Activated CD8-positive, alpha-beta memory T cell treated with anti-CD3 and anti-CD28 coated beads for 36 hours (primary cell): ENCODE measurements at regions not wholly inside any gene's neighbourhood (a gene's known extent, or its start where the extent isn't known, plus 50 kb on each side); places are given as distances from the start of the nearest gene placed in this dataset.

ENCODE experiments used
- CTCF ChIA-PET: fragments of 350-600 bp; sonication (Branson Sonifier 250); formaldehyde crosslinking; loops from one replicate; lab custom pipeline; 2021; ENCODE audit warnings: antibody characterized with exemption; lab: Charles Lee
- POLR2A ChIA-PET: fragments of 350-600 bp; sonication (Branson Sonifier 250); formaldehyde crosslinking; loops from one replicate; lab custom pipeline; 2021; ENCODE audit warnings: antibody characterized with exemption; lab: Charles Lee

- ChIA-PET CTCF (no interaction called here), POLR2A (no interaction called here)
Observed at GRCh38 chr3:143203848-143204247, 84.3 kb downstream of the CHST2 start.

GRCh38 chr3:143206955-143207337 is 87.4 kb downstream of the CHST2 start:
- CTCF ChIA-PET = no interaction called here
- POLR2A ChIA-PET = no interaction called here

GRCh38 chr3:143207338-143207961 is 87.9 kb downstream of the CHST2 start:
- POLR2A ChIA-PET = no interaction called here
- CTCF ChIA-PET = no interaction called here

GRCh38 chr3:143208976-143209714 is 89.6 kb downstream of the CHST2 start:
- POLR2A ChIA-PET = no interaction called here
- CTCF ChIA-PET = no interaction called here

- ChIA-PET POLR2A (no interaction called here), CTCF (no interaction called here)
Observed at GRCh38 chr3:143209715-143210059, 90.1 kb downstream of the CHST2 start.

- CTCF ChIA-PET = no interaction called here
- POLR2A ChIA-PET = no interaction called here
Observed at GRCh38 chr3:143210141-143210540, 90.6 kb downstream of the CHST2 start.

GRCh38 chr3:143215059-143215458 is 95.5 kb downstream of the CHST2 start:
- CTCF ChIA-PET = no interaction called here
- POLR2A ChIA-PET = no interaction called here
